Fibroblast of lung (primary cell): ENCODE measurements at regions not wholly inside any gene's neighbourhood (a gene's known extent, or its start where the extent isn't known, plus 50 kb on each side); places are given as distances from the start of the nearest gene placed in this dataset.

Source experiments
- CTCF ChIP-seq, 2 donors: IDR thresholded peaks in 1 of 2; conservative IDR thresholded peaks in 1 of 2; 1 replicate in 1 of 2; 2 replicates in 1 of 2; pipeline ENCODE4 v1.5.1; 2011 to 2012; ENCODE audit warnings: low read length in 2 of 2, control low read depth in 1 of 2, inconsistent platforms in 1 of 2, low read depth in 1 of 2, mild to moderate bottlenecking in 1 of 2
- EZH2 ChIP-seq: IDR thresholded peaks from 2 replicates; pipeline ENCODE4 v1.5.1; 2012; ENCODE audit warnings: low read length, control low read depth, mild to moderate bottlenecking; ENCODE audit errors: missing control alignments

- no peak for TF ChIP-seq CTCF (conservative IDR thresholded peaks at IDR 0.05 in 1 of 2, IDR thresholded peaks at IDR 0.05 in 1 of 2; ENCODE audit: low read depth in 1 of 2, low read length in 2 of 2)
- no peak for TF ChIP-seq EZH2
These were observed 1500.6 kb upstream of the TMEFF2 start for GRCh38 chr2:193695367-193695766.
